GM21786 (cell line): ENCODE measurements at regions not wholly inside any gene's neighbourhood (a gene's known extent, or its start where the extent isn't known, plus 50 kb on each side); places are given as distances from the start of the nearest gene placed in this dataset.
"Not testable (repeated sequence)": the region's sequence is repeated elsewhere in the genome, so short reads cannot be mapped to it uniquely, and the experiment has no call there.

Experiments used
- ATAC-seq: cut with Tn5 transposase; IDR thresholded peaks from one replicate; pipeline ENCODE4 v1.9.1; 2021; ENCODE audit not compliant: unreplicated experiment

GRCh38 chr17:71446645-71447437 is 674.0 kb upstream of the SOX9 start:
- no peak for ATAC-seq

DNA sequence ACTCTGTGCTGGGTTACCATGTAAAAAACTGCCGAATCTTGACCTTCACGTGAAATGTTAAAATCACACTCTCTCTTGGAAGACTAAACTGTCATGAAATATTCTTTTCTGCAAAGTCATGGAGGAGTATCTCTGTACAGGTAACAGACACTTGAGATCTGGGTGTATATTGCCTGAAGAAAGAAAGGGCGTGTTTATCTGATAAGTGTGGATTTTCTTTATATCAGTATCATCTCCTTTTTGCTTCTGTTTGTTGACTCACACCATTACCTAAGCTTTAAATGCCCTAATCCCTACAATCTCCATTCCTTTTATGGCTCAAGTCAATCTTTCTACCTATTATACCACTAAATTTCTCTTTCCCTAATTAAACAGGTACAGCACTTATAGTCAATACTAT is 673.2 kb upstream of the SOX9 start:
- ATAC-seq, result no peak

DNA sequence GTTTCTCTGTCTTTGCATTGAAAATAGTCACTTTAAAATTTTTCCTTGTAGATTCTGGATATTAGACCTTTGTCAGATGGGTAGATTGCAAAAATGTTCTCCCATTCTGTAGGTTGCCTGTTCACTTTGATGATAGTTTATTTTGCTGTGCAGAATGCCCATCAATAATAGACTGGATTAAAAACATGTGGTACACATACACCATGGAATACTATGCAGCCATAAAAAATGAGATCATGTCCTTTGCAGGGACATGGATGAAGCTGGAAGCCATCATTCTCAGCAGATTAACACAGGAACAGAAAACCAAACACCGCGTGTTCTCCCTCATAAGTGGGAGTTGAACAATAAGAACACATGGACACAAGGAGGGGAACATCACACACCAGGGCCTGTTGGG is 670.2 kb upstream of the SOX9 start:
- ATAC-seq, result not testable (repeated sequence)

- no peak for ATAC-seq
Measured at GRCh38 chr17:71453876-71454422, 666.9 kb upstream of the SOX9 start.

- ATAC-seq, result no peak
Measured at GRCh38 chr17:71455219-71455618, 665.6 kb upstream of the SOX9 start.

GRCh38 chr17:71458322-71458721 is 662.5 kb upstream of the SOX9 start:
- ATAC-seq, result no peak

DNA sequence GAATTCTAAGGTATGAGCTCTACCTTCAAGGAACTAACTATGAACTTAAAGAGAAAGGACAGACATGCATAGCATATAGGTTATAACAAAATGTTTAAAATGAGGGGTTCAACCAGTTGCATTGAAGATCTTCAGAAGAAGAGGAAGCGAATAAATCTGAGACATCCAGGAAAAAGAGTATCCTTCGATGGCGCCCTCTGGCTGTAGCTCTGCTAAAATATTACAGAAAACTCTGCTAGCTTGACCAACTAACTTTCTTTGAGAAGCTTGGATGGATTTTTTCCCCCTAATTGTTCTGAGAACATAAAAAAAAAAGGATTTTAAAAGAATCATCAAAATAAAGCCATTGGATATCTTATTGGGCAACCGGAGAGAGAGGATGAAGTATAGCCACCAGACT is 659.9 kb upstream of the SOX9 start:
- no peak for ATAC-seq

DNA sequence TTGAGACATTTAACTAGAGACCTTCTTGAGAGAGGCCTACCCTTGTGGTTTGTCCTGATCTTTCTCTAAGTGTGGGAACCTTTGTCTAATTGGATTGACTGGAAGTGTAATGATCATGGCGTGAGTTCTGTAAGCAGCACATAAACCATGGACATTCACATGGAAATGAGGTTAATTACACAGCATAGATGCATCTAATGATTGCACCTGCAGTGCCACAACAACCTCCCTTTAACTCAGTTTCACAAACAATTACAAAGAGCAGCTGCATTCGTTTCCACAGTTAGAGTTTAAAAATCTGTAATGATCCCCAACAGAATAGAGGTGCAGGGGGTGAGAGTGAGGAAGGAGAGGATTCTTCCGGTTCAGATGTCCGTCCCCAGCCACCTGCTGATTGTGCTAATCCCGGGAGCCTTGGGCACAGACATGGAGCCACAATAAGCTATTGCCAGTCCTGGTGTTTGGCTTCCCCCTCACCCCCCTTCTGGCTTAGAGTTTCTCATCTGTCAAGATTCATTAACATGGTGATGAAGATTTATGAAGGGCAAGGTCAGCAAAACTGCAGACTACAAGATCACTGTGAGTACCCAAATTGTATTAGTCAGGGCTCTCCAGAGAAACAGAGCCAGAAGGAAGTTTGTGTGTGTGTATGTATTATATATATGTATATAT is 659.2 kb upstream of the SOX9 start:
- no peak for ATAC-seq

- ATAC-seq, result no peak
Measured at GRCh38 chr17:71464241-71464640, 656.6 kb upstream of the SOX9 start.

GRCh38 chr17:71464751-71465150 is 656.1 kb upstream of the SOX9 start:
- ATAC-seq, result no peak

DNA sequence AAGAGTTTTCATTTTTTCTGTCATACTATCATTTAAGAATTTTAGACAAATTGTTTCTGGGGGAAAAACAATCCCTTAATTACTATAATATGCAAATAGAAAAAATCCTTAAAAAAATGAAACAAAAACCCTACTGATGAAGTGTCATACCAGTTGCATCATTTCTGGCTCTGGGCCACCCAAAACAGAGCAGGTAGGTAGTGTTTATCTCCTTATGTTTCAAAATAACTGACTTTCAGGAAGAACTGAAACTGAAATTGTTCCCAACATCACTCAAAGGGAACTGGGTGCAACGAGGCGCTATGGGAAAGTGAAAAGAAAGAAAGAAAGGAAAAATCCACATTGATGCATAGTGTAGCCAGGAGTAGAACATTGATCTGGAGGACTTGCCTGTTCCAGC is 653.1 kb upstream of the SOX9 start:
- no peak for ATAC-seq

DNA sequence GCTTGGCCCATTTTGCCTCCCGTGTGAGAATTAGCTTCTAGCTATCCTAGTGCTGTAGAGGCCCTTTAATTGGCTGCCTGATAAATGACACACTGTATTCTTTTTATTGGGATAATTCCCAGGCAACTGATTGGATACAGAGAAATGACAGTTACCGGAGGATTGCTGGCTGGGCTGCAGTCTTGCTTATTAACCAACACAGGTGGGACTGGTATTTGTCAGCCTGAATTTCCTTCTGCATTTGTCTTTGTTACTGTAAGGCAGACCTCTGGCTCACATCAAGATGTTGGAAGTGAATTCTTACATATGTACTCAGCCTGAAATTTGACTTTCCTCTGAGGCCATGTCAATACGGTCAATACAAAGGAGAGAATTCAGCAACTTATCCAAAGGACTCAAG is 650.8 kb upstream of the SOX9 start:
- no peak for ATAC-seq

- ATAC-seq, result no peak
Measured at GRCh38 chr17:71472809-71473789, 647.7 kb upstream of the SOX9 start.

DNA sequence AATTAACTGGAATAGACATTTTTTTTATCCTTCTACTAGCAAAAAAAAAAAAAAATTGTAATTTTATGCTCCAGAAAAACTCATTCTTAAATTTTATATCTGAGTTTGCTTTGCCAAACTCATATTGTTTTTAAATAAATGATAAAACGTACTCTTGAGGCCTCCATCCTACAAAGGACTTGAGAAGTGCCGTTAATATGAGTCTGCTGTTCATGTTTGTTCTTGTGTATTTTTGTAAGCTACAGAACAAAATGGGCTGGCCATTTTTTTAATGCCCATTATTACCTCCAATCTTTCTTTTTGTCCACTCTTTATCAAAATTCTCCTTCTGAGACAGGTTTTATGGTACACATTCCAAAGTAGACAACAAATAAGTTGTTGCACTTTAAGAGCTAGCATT is 643.5 kb upstream of the SOX9 start:
- ATAC-seq, result no peak

DNA sequence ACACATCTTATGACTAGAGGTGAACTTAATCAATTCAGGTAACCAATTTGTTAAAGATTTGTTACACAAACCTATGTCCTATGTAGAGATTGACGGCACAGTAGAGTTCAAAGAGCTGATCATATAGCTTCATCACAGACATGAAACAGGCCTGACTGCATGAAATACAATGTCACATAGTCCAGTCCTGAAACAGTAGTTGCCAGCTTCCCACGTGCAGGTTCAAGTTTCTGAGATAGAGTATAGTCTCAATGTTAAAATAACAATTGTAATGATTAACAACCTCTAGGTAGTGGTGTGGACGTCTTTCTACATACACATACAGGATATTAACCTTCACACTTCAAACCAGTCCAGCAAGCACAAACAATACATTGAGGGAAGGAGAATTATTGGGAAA is 640.7 kb upstream of the SOX9 start:
- no peak for ATAC-seq

GRCh38 chr17:71482625-71483024 is 638.2 kb upstream of the SOX9 start:
- no peak for ATAC-seq

GRCh38 chr17:71484546-71484945 is 636.3 kb upstream of the SOX9 start:
- ATAC-seq, result no peak

DNA sequence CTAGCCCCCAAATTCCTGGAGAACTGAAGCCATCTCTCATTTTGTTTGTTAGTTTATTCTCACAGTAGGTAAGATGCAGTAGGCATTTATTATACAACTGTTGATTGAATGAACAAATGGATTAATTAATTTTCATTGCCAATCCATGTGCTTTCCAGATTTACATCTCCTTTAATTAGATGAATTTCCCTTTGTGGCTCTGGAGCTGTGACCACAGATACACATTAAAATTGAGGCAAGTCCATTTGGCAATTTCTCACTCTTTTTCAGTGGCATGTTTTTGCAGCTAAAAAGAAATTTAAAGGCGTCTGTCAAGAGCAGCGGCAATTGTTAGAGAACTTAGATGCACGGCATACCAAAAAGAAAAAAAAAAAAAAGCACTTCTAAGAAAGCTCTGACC is 635.4 kb upstream of the SOX9 start:
- ATAC-seq, result no peak

- no peak for ATAC-seq
Measured at GRCh38 chr17:71486261-71486660, 634.6 kb upstream of the SOX9 start.

- no peak for ATAC-seq
Measured at GRCh38 chr17:71488851-71489250, 632.0 kb upstream of the SOX9 start.
